Natural killer cell (primary cell): ENCODE measurements at regions not wholly inside any gene's neighbourhood (a gene's known extent, or its start where the extent isn't known, plus 50 kb on each side); places are given as distances from the start of the nearest gene placed in this dataset.

ENCODE experiments used
- ATAC-seq, 3 donors: fragments of 150-1000 bp in 2 of 3; fragments of 200-7000 bp in 1 of 3; cut with Tn5 transposase; 1 replicate in 1 of 3; 2 replicates in 2 of 3; pipeline ENCODE4 v1.10.0; 2021; ENCODE audit warnings: mild to moderate bottlenecking in 2 of 3, moderate library complexity in 2 of 3
- DNase-seq, 2 donors: peaks; one replicate each; pipeline versions ENCODE4 v3.0.0 to v3.0.0-alpha.2; 2013 to 2021; ENCODE audit warnings: mixed read lengths in 1 of 2
- H3K27ac ChIP-seq: one replicate; pipeline ENCODE4 v1.5.1; 2013; ENCODE audit warnings: mild to moderate bottlenecking, low read length
- H3K27me3 ChIP-seq: one replicate; pipeline ENCODE4 v1.6.1; 2013; ENCODE audit warnings: low read length; ENCODE audit not compliant: control insufficient read depth, insufficient read depth
- H3K36me3 ChIP-seq: one replicate; pipeline ENCODE4 v1.6.1; 2013; ENCODE audit warnings: low read length; ENCODE audit not compliant: control insufficient read depth, insufficient read depth
- H3K4me1 ChIP-seq: one replicate; pipeline ENCODE4 v1.6.1; 2013; ENCODE audit warnings: low read length; ENCODE audit not compliant: control insufficient read depth, insufficient read depth
- H3K4me3 ChIP-seq: one replicate; pipeline ENCODE4 v1.5.1; 2013; ENCODE audit warnings: low read length
- H3K9me3 ChIP-seq: one replicate; pipeline ENCODE4 v1.6.1; 2013; ENCODE audit warnings: low read length; ENCODE audit not compliant: control insufficient read depth, insufficient read depth
- H3K27ac Mint-ChIP-seq, 2 donors: one replicate each; pipeline ENCODE4 v1.8.0; 2022; ENCODE audit warnings: mild to moderate bottlenecking in 2 of 2, mixed read lengths in 2 of 2, moderate library complexity in 1 of 2
- H3K27me3 Mint-ChIP-seq, 2 donors: one replicate each; pipeline ENCODE4 v1.8.0; 2022; ENCODE audit warnings: low read depth in 2 of 2, mixed read lengths in 2 of 2
- H3K36me3 Mint-ChIP-seq: one replicate; pipeline ENCODE4 v1.8.0; 2022; ENCODE audit warnings: mixed read lengths
- H3K4me1 Mint-ChIP-seq, 2 donors: one replicate each; pipeline ENCODE4 v1.8.0; 2022; ENCODE audit warnings: mixed read lengths in 2 of 2
- H3K4me3 Mint-ChIP-seq: one replicate; pipeline ENCODE4 v1.8.0; 2022; ENCODE audit warnings: mild to moderate bottlenecking, moderate library complexity, mixed read lengths
- H3K9me3 Mint-ChIP-seq, 2 donors: one replicate each; pipeline ENCODE4 v1.8.0; 2022; ENCODE audit warnings: mixed read lengths in 2 of 2
- WGBS: methylation state at CpG from one replicate; pipeline ENCODE4 v1.1.7; 2013; ENCODE audit warnings: missing lambda C conversion rate; ENCODE audit not compliant: insufficient coverage; 5-methylcytosine and 5-hydroxymethylcytosine counted together
- intact Hi-C: fragments of 100-400 bp; cut with micrococcal nuclease; formaldehyde crosslinking; loops from one replicate; pipeline ENCODE4 v1.14.2; 2022
- TF ChIP-seq, protein P1 (sequence below): fragments of 200-600 bp; IDR thresholded peaks from one replicate; pipeline ENCODE4 v1.8.0; 2022; ENCODE audit warnings: antibody characterized with exemption

DNA sequence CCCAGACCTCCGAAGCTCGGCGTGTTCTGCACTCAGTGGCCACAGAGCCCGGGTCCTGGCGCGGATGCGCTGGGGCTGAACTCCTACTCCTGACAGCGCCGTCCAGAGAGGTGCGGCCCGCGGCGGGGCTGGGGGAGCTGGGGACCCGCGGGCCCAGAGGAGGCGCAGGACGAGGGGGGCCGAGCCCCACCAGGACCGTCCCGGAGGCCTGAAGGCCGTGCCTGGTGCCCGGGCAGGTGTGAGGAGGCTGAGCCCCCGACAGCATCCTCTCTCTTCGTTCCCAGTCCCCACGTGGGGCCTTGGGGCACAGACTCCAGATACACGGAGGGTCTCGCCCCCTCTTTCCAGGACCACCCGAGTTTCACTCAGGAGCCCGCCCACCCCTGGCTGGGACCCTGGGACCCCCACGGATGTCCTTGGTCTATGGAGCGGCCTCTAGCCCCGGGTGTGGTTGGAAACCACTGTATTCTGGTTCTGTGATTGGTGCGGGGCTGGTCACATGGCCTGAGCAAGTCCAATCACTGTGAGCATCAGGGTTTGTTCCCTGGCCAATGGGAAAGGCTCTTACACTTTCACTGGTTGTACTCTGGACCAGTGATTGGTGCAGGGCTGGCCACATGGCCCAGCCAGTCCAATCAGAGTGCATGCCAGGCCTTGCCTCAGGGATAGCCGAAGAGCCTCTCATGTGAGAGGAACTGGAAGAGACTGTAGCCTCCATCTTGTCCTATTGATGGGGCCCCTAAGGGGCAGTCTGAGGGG is 217.6 kb upstream of the SFSWAP start:
- H3K4me1 ChIP-seq = no peaks in the 10 kb centered on the region
- TF ChIP-seq, protein P1, sequence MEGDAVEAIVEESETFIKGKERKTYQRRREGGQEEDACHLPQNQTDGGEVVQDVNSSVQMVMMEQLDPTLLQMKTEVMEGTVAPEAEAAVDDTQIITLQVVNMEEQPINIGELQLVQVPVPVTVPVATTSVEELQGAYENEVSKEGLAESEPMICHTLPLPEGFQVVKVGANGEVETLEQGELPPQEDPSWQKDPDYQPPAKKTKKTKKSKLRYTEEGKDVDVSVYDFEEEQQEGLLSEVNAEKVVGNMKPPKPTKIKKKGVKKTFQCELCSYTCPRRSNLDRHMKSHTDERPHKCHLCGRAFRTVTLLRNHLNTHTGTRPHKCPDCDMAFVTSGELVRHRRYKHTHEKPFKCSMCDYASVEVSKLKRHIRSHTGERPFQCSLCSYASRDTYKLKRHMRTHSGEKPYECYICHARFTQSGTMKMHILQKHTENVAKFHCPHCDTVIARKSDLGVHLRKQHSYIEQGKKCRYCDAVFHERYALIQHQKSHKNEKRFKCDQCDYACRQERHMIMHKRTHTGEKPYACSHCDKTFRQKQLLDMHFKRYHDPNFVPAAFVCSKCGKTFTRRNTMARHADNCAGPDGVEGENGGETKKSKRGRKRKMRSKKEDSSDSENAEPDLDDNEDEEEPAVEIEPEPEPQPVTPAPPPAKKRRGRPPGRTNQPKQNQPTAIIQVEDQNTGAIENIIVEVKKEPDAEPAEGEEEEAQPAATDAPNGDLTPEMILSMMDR = no peak
- H3K27me3 ChIP-seq = no peaks in the 10 kb centered on the region
- WGBS = 80% methylated on average over 21 of the region's 34 CpGs
- Mint-ChIP-seq H3K27ac (no peak overlapping the region), H3K9me3 (no peaks in the 10 kb centered on the region), H3K36me3 (no peaks in the 10 kb centered on the region), H3K4me3 (no peak overlapping the region), H3K27me3 (peaks cover 0 to 5% of the 10 kb centered on the region in 2 donors), H3K4me1 (no peaks in the 10 kb centered on the region)
- intact Hi-C loops = no loop called here
- no peak for ATAC-seq
- no peak for DNase-seq
- H3K27ac ChIP-seq = no peak overlapping the region
- no peak overlapping the region for H3K4me3 ChIP-seq
- H3K9me3 ChIP-seq = no peaks in the 10 kb centered on the region
- no peaks in the 10 kb centered on the region for H3K36me3 ChIP-seq

GRCh38 chr12:131494216-131494615 is 216.7 kb upstream of the SFSWAP start:
- H3K9me3 Mint-ChIP-seq = no peaks in the 10 kb centered on the region
- Histone ChIP-seq H3K36me3 (no peaks in the 10 kb centered on the region), H3K4me3 (no peak overlapping the region), H3K27me3 (no peaks in the 10 kb centered on the region), H3K27ac (no peak overlapping the region), H3K9me3 (no peaks in the 10 kb centered on the region), H3K4me1 (no peaks in the 10 kb centered on the region)
- ATAC-seq = no peak
- H3K4me1 Mint-ChIP-seq = no peaks in the 10 kb centered on the region
- peaks cover 0 to 5% of the 10 kb centered on the region in 2 donors for H3K27me3 Mint-ChIP-seq
- TF ChIP-seq, protein P1 = no peak
- intact Hi-C loops = no loop called here
- H3K27ac Mint-ChIP-seq = no peak overlapping the region
- no peak for DNase-seq
- H3K4me3 Mint-ChIP-seq = no peak overlapping the region
- no peaks in the 10 kb centered on the region for H3K36me3 Mint-ChIP-seq
- 95% methylated on average over 24 of the region's 24 CpGs for WGBS

DNA sequence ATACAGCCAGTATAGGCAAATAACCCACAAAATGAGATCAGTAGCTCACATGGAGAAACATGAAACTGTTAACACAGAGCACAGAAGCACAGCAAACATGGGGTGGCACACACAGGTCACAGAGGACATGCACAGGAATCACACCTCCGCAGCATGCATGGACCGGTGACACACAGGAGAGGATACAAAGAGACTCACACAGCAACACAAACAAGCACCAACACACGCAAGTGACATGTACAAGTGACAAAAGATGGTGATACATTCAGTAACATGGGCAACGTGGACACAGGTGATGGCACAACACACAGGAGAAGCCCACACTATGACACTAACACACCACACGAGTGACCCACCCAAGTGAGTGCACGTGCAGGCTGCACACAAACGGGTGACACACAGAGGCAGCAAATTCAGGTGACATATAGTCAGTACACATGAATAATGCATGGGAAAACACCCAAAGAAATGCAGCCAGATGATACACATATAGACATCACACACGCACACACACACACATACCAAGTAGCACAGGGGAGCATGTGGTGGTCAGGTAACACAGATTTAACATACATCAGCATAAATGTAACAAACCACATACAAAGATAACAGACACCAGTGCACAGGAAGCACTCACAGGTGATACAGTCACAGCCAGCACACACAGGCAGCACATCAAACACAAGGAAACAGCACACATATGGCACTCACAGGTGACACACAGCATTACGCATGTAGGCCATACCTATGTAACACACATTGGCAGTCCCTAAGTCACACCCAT is 216.0 kb upstream of the SFSWAP start:
- no peak for DNase-seq
- Mint-ChIP-seq H3K4me1 (no peaks in the 10 kb centered on the region), H3K27me3 (peaks cover 0 to 5% of the 10 kb centered on the region in 2 donors), H3K4me3 (no peak overlapping the region), H3K36me3 (no peaks in the 10 kb centered on the region), H3K9me3 (no peaks in the 10 kb centered on the region), H3K27ac (no peak overlapping the region)
- H3K9me3 ChIP-seq = no peaks in the 10 kb centered on the region
- WGBS = 83% methylated on average over 9 of the region's 9 CpGs
- TF ChIP-seq, protein P1 = no peak
- H3K27me3 ChIP-seq = no peaks in the 10 kb centered on the region
- H3K4me3 ChIP-seq = no peak overlapping the region
- ATAC-seq = peak in 1 of 3 donors; percentile 9
- intact Hi-C loops = no loop called here
- H3K27ac ChIP-seq = no peak overlapping the region
- no peaks in the 10 kb centered on the region for H3K36me3 ChIP-seq
- H3K4me1 ChIP-seq = no peaks in the 10 kb centered on the region
